Cardiac fibroblast (primary cell): ENCODE measurements at regions not wholly inside any gene's neighbourhood (a gene's known extent, or its start where the extent isn't known, plus 50 kb on each side); places are given as distances from the start of the nearest gene placed in this dataset.

Experiments
- DNase-seq, 2 donors: peaks; one replicate each; pipeline versions ENCODE4 v3.0.0 to v3.0.0-alpha.2; 2010; ENCODE audit warnings: low read depth in 2 of 2
- H3K4me3 ChIP-seq, 2 donors: replicated peaks in 1 of 2; 1 replicate in 1 of 2; 2 replicates in 1 of 2; pipeline ENCODE4 v1.5.1; 2011; ENCODE audit warnings: low read depth in 2 of 2, low read length in 2 of 2, mild to moderate bottlenecking in 2 of 2, moderate library complexity in 1 of 2
- TF ChIP-seq, protein P1 (sequence below): IDR thresholded peaks from one replicate; pipeline ENCODE4 v1.5.1; 2011; ENCODE audit warnings: low read depth, mild to moderate bottlenecking, low read length, inconsistent platforms

- no peak for DNase-seq
- H3K4me3 ChIP-seq = no peak overlapping the region
- TF ChIP-seq, protein P1, sequence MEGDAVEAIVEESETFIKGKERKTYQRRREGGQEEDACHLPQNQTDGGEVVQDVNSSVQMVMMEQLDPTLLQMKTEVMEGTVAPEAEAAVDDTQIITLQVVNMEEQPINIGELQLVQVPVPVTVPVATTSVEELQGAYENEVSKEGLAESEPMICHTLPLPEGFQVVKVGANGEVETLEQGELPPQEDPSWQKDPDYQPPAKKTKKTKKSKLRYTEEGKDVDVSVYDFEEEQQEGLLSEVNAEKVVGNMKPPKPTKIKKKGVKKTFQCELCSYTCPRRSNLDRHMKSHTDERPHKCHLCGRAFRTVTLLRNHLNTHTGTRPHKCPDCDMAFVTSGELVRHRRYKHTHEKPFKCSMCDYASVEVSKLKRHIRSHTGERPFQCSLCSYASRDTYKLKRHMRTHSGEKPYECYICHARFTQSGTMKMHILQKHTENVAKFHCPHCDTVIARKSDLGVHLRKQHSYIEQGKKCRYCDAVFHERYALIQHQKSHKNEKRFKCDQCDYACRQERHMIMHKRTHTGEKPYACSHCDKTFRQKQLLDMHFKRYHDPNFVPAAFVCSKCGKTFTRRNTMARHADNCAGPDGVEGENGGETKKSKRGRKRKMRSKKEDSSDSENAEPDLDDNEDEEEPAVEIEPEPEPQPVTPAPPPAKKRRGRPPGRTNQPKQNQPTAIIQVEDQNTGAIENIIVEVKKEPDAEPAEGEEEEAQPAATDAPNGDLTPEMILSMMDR = no peak
These were observed 131.4 kb downstream of the NDUFA12 start for GRCh38 chr12:94872007-94872653.

GRCh38 chr12:94870511-94870910 lies 133.0 kb downstream of the NDUFA12 start:
- TF ChIP-seq, protein P1 = no peak
- DNase-seq = no peak
- H3K4me3 ChIP-seq = no peak overlapping the region

DNA sequence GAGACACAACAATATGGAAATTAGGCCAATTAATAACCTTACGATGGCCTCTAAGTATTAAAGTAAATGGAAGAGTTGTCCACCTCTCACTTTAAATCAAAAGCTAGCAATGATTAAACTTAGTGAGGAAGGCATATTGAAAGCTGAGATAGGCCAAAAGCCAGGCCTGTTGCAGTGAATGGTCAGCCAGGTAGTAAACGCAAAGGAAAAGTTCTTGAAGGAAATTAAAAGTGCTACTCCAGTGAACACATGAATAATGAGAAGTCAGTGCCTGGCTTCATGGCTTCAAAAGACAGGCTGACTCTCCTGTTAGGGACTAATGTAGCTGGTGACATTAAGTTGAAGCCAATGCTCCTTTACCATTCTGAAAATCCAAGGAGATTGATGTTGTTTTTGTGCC lies 135.3 kb downstream of the NDUFA12 start:
- DNase-seq = no peak
- H3K4me3 ChIP-seq = no peak overlapping the region
- TF ChIP-seq, protein P1 = no peak

DNA sequence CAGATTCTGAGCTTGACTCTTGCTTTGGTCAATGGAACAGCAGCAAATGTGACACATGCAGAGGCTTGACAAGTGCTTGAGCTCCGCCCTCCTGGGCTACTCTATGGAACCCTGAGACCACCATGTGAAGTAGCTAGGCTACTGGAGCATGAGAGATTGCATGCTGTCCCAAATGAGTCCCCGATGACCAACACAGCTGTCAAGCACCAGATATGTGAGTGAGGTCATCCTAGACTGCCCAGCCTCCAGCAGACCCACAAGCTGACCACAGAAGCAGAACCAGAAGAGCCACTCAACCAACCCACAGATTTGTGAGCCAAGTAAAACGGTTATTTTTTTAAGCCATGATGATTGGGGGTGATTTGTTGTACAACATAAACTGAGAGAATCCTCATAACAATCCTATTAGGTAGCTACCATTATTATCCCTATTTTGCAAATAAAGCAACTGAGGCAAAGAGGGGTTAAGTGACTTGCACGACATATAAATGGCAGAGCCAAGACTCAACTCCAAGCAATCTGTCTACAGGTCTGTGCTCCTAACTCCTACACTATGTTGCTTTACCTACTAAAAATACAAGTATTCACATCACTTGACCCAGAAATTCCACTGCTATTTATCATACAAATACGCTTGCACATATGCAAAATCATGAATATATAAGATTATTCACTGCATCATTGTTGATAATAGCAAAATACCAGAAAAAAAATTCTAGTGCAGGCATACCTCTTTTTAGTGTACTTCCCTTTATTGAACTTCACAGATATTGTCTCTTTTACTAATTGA lies 136.2 kb downstream of the NDUFA12 start:
- peak in 1 of 2 donors; percentile 45 for DNase-seq
- TF ChIP-seq, protein P1 = no peak
- H3K4me3 ChIP-seq = no peak overlapping the region

DNA sequence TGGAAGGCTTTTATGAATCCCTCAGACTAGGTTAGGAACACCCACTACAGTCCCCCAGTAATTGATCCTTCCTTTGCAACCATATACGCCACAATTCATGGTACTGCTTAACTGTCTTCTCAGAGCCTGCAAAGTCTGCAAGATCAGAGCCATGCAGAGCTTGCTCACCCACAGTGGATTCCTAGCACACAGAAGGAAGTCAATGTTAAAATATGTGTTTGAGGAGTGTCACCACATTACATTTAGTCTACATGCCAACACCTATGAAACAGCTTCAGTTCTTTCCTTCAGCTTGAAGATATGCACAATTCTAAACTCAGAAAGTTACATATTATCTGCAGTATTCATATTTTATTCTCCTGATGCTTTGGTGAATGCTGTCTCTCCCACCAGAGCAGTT lies 138.5 kb downstream of the NDUFA12 start:
- DNase-seq = no peak
- TF ChIP-seq, protein P1 = no peak
- no peak overlapping the region for H3K4me3 ChIP-seq

DNA sequence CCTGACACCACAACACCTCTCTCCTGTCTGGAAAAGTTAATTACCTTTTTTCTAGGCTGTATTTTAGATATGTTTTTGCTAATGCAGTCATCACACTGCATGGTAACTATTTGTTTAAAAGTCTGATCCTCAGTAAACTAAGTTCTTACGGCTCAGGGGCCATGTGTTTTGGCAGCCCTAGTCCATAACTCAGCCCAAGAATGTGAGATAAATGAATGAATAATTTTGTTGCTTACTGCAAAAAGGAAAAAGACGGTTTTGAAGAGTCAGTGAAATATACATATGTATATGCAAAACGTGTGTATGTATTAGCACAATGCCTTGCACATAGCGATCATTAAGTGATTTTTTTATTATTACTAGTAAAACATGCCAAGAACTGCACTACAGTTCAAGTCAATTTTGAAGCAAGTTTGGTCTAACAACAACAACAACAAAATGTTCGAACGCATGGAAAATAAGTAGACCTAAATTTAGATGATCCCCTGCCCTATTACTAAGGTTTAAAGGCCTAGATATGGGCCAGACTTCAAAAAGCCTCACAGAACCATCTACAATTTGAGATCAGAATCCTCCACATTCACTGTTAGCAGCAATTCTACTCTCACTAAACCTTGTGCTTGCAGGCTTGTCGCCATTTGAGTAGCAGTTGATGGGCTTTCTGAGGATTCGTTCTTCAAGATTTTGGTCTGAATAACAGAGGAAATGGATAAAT lies 140.0 kb downstream of the NDUFA12 start:
- TF ChIP-seq, protein P1 = no peak

More for the DNA sequence above, 140.0 kb downstream of the NDUFA12 start:
- peak in 1 of 2 donors; percentile 13 for DNase-seq
- no peak overlapping the region for H3K4me3 ChIP-seq
